Hepatocyte (in vitro differentiated cells): ENCODE measurements at regions not wholly inside any gene's neighbourhood (a gene's known extent, or its start where the extent isn't known, plus 50 kb on each side); places are given as distances from the start of the nearest gene placed in this dataset.

ENCODE experiments used
- DNase-seq: peaks from one replicate; pipeline ENCODE4 v3.0.0-alpha.2; 2016; ENCODE audit warnings: low spot score
- H2AFZ ChIP-seq: fragments of 200-600 bp; sonication (generic); 2 replicates; pipeline ENCODE4 v1.6.0; 2016; ENCODE audit warnings: antibody characterized with exemption, mild to moderate bottlenecking
- H3K27ac ChIP-seq: fragments of 200-600 bp; sonication (generic); 2 replicates; pipeline ENCODE4 v1.5.1; 2016; ENCODE audit warnings: mild to moderate bottlenecking
- H3K27me3 ChIP-seq: fragments of 200-600 bp; sonication (generic); 2 replicates; pipeline ENCODE4 v1.6.1; 2016
- H3K36me3 ChIP-seq: fragments of 200-600 bp; sonication (generic); replicated peaks from 2 replicates; pipeline ENCODE4 v1.5.1; 2016; ENCODE audit warnings: low read depth; ENCODE audit not compliant: insufficient read depth
- H3K4me1 ChIP-seq: fragments of 200-600 bp; sonication (generic); 2 replicates; pipeline ENCODE4 v1.5.1; 2016; ENCODE audit warnings: mild to moderate bottlenecking, moderate library complexity; ENCODE audit not compliant: insufficient read depth
- H3K4me2 ChIP-seq: fragments of 200-600 bp; sonication (generic); 2 replicates; pipeline ENCODE4 v1.6.0; 2016
- H3K4me3 ChIP-seq: fragments of 200-600 bp; sonication (generic); 2 replicates; pipeline ENCODE4 v1.5.1; 2016; ENCODE audit warnings: mild to moderate bottlenecking
- H3K79me2 ChIP-seq: fragments of 200-600 bp; sonication (generic); 2 replicates; pipeline ENCODE4 v1.6.0; 2017; ENCODE audit warnings: mild to moderate bottlenecking
- H3K9me2 ChIP-seq: fragments of 200-600 bp; sonication (generic); replicated peaks from 2 replicates; pipeline ENCODE4 v1.6.0; 2017; ENCODE audit warnings: mild to moderate bottlenecking; ENCODE audit not compliant: insufficient read depth
- H3K9me3 ChIP-seq: fragments of 200-600 bp; sonication (generic); 2 replicates; pipeline ENCODE4 v1.5.1; 2016; ENCODE audit warnings: low read depth, mild to moderate bottlenecking
- H4K20me1 ChIP-seq: fragments of 200-600 bp; sonication (generic); 2 replicates; pipeline ENCODE4 v1.6.0; 2016; ENCODE audit warnings: mild to moderate bottlenecking; ENCODE audit not compliant: insufficient read depth, poor library complexity, severe bottlenecking
- CTCF ChIP-seq: fragments of 200-600 bp; sonication (generic); IDR thresholded peaks from 2 replicates; pipeline ENCODE4 v1.5.1; 2016; ENCODE audit warnings: antibody characterized with exemption, mild to moderate bottlenecking; ENCODE audit not compliant: poor library complexity
- EZH2 ChIP-seq: fragments of 200-600 bp; sonication (generic); IDR thresholded peaks from 2 replicates; pipeline ENCODE4 v1.6.1; 2016; ENCODE audit warnings: antibody characterized with exemption, mild to moderate bottlenecking, borderline replicate concordance
- EZH2phosphoT487 ChIP-seq: fragments of 200-600 bp; sonication (generic); IDR thresholded peaks from one replicate; pipeline ENCODE4 v1.6.1; 2018; ENCODE audit warnings: antibody characterized with exemption, mild to moderate bottlenecking, low read depth, moderate library complexity; ENCODE audit not compliant: unreplicated experiment, severe bottlenecking
- WGBS: methylation state at CpG from one replicate; pipeline ENCODE4 v1.1.6; 2016; ENCODE audit warnings: low lambda C conversion rate; ENCODE audit errors: missing lambda C conversion rate; 5-methylcytosine and 5-hydroxymethylcytosine counted together

GRCh38 chr3:11705049-11705448 is 61.3 kb upstream of the VGLL4 start:
- peaks cover 83% of the 10 kb centered on the region for H3K79me2 ChIP-seq

GRCh38 chr3:11703146-11703545 is 59.4 kb upstream of the VGLL4 start:
- TF ChIP-seq EZH2phosphoT487 (no peak), CTCF (no peak), EZH2 (no peak)
- no peak overlapping the region for H3K27ac ChIP-seq
- H3K9me2 ChIP-seq = no peaks in the 10 kb centered on the region
- no peak overlapping the region for H2AFZ ChIP-seq
- 88% methylated on average over 4 of the region's 4 CpGs for WGBS
- peaks cover 14% of the 10 kb centered on the region for H4K20me1 ChIP-seq
- H3K36me3 ChIP-seq = no peaks in the 10 kb centered on the region
- H3K27me3 ChIP-seq = no peaks in the 10 kb centered on the region
- no peaks in the 10 kb centered on the region for H3K4me1 ChIP-seq
- no peak overlapping the region for H3K4me3 ChIP-seq
- H3K4me2 ChIP-seq = no peak overlapping the region
- peaks cover 77% of the 10 kb centered on the region for H3K79me2 ChIP-seq
- no peak for DNase-seq
- H3K9me3 ChIP-seq = no peaks in the 10 kb centered on the region

More at GRCh38 chr3:11705049-11705448, 61.3 kb upstream of the VGLL4 start:
- Histone ChIP-seq H3K27ac (no peak overlapping the region), H3K9me3 (no peaks in the 10 kb centered on the region), H4K20me1 (peaks cover 14% of the 10 kb centered on the region), H3K4me3 (no peak overlapping the region), H3K4me2 (no peak overlapping the region), H3K36me3 (no peaks in the 10 kb centered on the region), H3K27me3 (no peaks in the 10 kb centered on the region), H3K4me1 (no peaks in the 10 kb centered on the region), H2AFZ (no peak overlapping the region), H3K9me2 (no peaks in the 10 kb centered on the region)
- no peak for DNase-seq
- TF ChIP-seq EZH2phosphoT487 = no peak
- TF ChIP-seq EZH2 = no peak
- TF ChIP-seq CTCF = no peak
- 92% methylated on average over 27 of the region's 27 CpGs for WGBS

- H3K79me2 ChIP-seq = peaks cover 70% of the 10 kb centered on the region
- H3K9me3 ChIP-seq = no peaks in the 10 kb centered on the region
- peaks cover 9% of the 10 kb centered on the region for H4K20me1 ChIP-seq
- no peaks in the 10 kb centered on the region for H3K4me1 ChIP-seq
- TF ChIP-seq CTCF = no peak
- TF ChIP-seq EZH2phosphoT487 = no peak
- no peak for TF ChIP-seq EZH2
- H3K27me3 ChIP-seq = no peaks in the 10 kb centered on the region
- no peak overlapping the region for H3K27ac ChIP-seq
- H3K4me2 ChIP-seq = no peak overlapping the region
- no peak for DNase-seq
- H3K36me3 ChIP-seq = no peaks in the 10 kb centered on the region
- no peaks in the 10 kb centered on the region for H3K9me2 ChIP-seq
- no peak overlapping the region for H2AFZ ChIP-seq
- H3K4me3 ChIP-seq = no peak overlapping the region
- WGBS = 95% methylated on average over 2 of the region's 2 CpGs
Observed at GRCh38 chr3:11699083-11699427, 55.3 kb upstream of the VGLL4 start.

GRCh38 chr3:11698326-11699082 is 54.8 kb upstream of the VGLL4 start:
- no peak for DNase-seq
- H3K36me3 ChIP-seq = no peaks in the 10 kb centered on the region
- 93% methylated on average over 7 of the region's 7 CpGs for WGBS
- peaks cover 7% of the 10 kb centered on the region for H4K20me1 ChIP-seq
- no peak overlapping the region for H3K27ac ChIP-seq
- H3K4me3 ChIP-seq = no peak overlapping the region
- H3K4me2 ChIP-seq = no peak overlapping the region
- no peaks in the 10 kb centered on the region for H3K4me1 ChIP-seq
- no peak for TF ChIP-seq EZH2
- TF ChIP-seq CTCF = no peak
- no peak for TF ChIP-seq EZH2phosphoT487
- H3K79me2 ChIP-seq = peaks cover 70% of the 10 kb centered on the region
- no peaks in the 10 kb centered on the region for H3K9me2 ChIP-seq
- no peaks in the 10 kb centered on the region for H3K9me3 ChIP-seq
- H3K27me3 ChIP-seq = no peaks in the 10 kb centered on the region
- no peak overlapping the region for H2AFZ ChIP-seq
